Retina (tissue), 1 donor: ENCODE measurements at regions not wholly inside any gene's neighbourhood (a gene's known extent, or its start where the extent isn't known, plus 50 kb on each side); places are given as distances from the start of the nearest gene placed in this dataset.
"Not testable (repeated sequence)": the region's sequence is repeated elsewhere in the genome, so short reads cannot be mapped to it uniquely, and the experiment has no call there.

Experiments
- DNase-seq: peaks from one replicate; pipeline ENCODE4 v3.0.0-alpha.2; 2016

- no peak for DNase-seq
These were observed 158.7 kb downstream of the PDCD6IP start for GRCh38 chr3:33957176-33957575.

GRCh38 chr3:33958661-33959060, 160.2 kb downstream of the PDCD6IP start:
- no peak for DNase-seq

- DNase-seq = no peak
These were observed 164.0 kb downstream of the PDCD6IP start for GRCh38 chr3:33962396-33962795.

- DNase-seq = not testable (repeated sequence)
These were observed 171.8 kb downstream of the PDCD6IP start for GRCh38 chr3:33970180-33970579.

GRCh38 chr3:33971055-33971454, 172.6 kb downstream of the PDCD6IP start:
- no peak for DNase-seq

- DNase-seq = no peak
These were observed 177.0 kb downstream of the PDCD6IP start for GRCh38 chr3:33975463-33975862.

- DNase-seq = no peak
These were observed 178.8 kb downstream of the PDCD6IP start for GRCh38 chr3:33977227-33977626.

GRCh38 chr3:33980252-33980651, 181.8 kb downstream of the PDCD6IP start:
- DNase-seq = no peak

GRCh38 chr3:33982269-33982798, 183.9 kb downstream of the PDCD6IP start:
- no peak for DNase-seq

GRCh38 chr3:33982949-33983348, 184.5 kb downstream of the PDCD6IP start:
- not testable (repeated sequence) for DNase-seq

- DNase-seq = no peak
These were observed 190.8 kb downstream of the PDCD6IP start for GRCh38 chr3:33989229-33989628.

GRCh38 chr3:33991673-33992072, 193.2 kb downstream of the PDCD6IP start:
- no peak for DNase-seq

GRCh38 chr3:33993631-33994030, 195.2 kb downstream of the PDCD6IP start:
- no peak for DNase-seq

- no peak for DNase-seq
These were observed 196.1 kb downstream of the PDCD6IP start for GRCh38 chr3:33994568-33994967.

GRCh38 chr3:34000301-34000700, 201.9 kb downstream of the PDCD6IP start:
- DNase-seq = no peak

- DNase-seq = no peak
These were observed 202.6 kb downstream of the PDCD6IP start for GRCh38 chr3:34001022-34001421.

GRCh38 chr3:34001990-34002389, 203.6 kb downstream of the PDCD6IP start:
- DNase-seq = no peak

GRCh38 chr3:34002569-34003100, 204.2 kb downstream of the PDCD6IP start:
- DNase-seq = no peak

- no peak for DNase-seq
These were observed 207.5 kb downstream of the PDCD6IP start for GRCh38 chr3:34005886-34006285.

- no peak for DNase-seq
These were observed 209.8 kb downstream of the PDCD6IP start for GRCh38 chr3:34008191-34008590.

GRCh38 chr3:34008836-34009809, 210.7 kb downstream of the PDCD6IP start:
- DNase-seq = no peak

GRCh38 chr3:34011171-34012101, 213.0 kb downstream of the PDCD6IP start:
- DNase-seq = no peak

GRCh38 chr3:34012102-34012461, 213.7 kb downstream of the PDCD6IP start:
- DNase-seq = no peak
